DND-41 (cell line): ENCODE measurements at regions not wholly inside any gene's neighbourhood (a gene's known extent, or its start where the extent isn't known, plus 50 kb on each side); places are given as distances from the start of the nearest gene placed in this dataset.

Source experiments
- ATAC-seq: fragments of 200-7000 bp; cut with Tn5 transposase; 3 replicates; pipeline ENCODE4 v1.9.1; 2021; ENCODE audit warnings: low read depth; ENCODE audit not compliant: insufficient read depth
- DNase-seq: peaks from one replicate; pipeline ENCODE4 v3.0.0-alpha.2; 2020
- H2AFZ ChIP-seq: 2 replicates; pipeline ENCODE4 v1.6.0; 2012; ENCODE audit warnings: low read depth, low read length
- H3K27ac ChIP-seq: 2 replicates; pipeline ENCODE4 v1.5.1; 2012; ENCODE audit warnings: low read length, inconsistent platforms
- H3K27me3 ChIP-seq: fragments of 200-600 bp; sonication (generic); 2 replicates; pipeline ENCODE4 v1.6.0; 2012; ENCODE audit warnings: low read length, mild to moderate bottlenecking, inconsistent platforms; ENCODE audit not compliant: insufficient read depth, poor library complexity
- H3K36me3 ChIP-seq: 2 replicates; pipeline ENCODE4 v1.5.1; 2012; ENCODE audit warnings: low read length, inconsistent platforms; ENCODE audit not compliant: insufficient read depth
- H3K4me1 ChIP-seq: 2 replicates; pipeline ENCODE4 v1.5.1; 2012; ENCODE audit warnings: mild to moderate bottlenecking, low read length; ENCODE audit not compliant: insufficient read depth
- H3K4me2 ChIP-seq: 2 replicates; pipeline ENCODE4 v1.6.0; 2012; ENCODE audit warnings: mild to moderate bottlenecking, moderate library complexity, low read length, inconsistent platforms; ENCODE audit not compliant: insufficient read depth
- H3K4me3 ChIP-seq, 2 experiments: fragments of 200-600 bp in 1 of 2; shearing (Covaris generic) in 1 of 2; 2 replicates each; pipeline ENCODE4 v1.5.1; 2012 to 2016; ENCODE audit warnings: inconsistent platforms in 2 of 2, low read length in 2 of 2, mild to moderate bottlenecking in 2 of 2, low read depth in 1 of 2, moderate library complexity in 1 of 2
- H3K79me2 ChIP-seq: 2 replicates; pipeline ENCODE4 v1.6.0; 2012; ENCODE audit warnings: low read length, inconsistent platforms; ENCODE audit not compliant: insufficient read depth
- H3K9ac ChIP-seq: 2 replicates; pipeline ENCODE4 v1.6.0; 2012; ENCODE audit warnings: low read depth, mild to moderate bottlenecking, inconsistent platforms, low read length, moderate library complexity
- H3K9me3 ChIP-seq: 2 replicates; pipeline ENCODE4 v1.5.1; 2012; ENCODE audit warnings: low read length, moderate library complexity, mild to moderate bottlenecking, inconsistent platforms; ENCODE audit not compliant: insufficient read depth, severe bottlenecking
- H4K20me1 ChIP-seq: 2 replicates; pipeline ENCODE4 v1.6.0; 2012; ENCODE audit warnings: low read length; ENCODE audit not compliant: insufficient read depth
- EZH2 ChIP-seq: IDR thresholded peaks from 3 replicates; pipeline ENCODE4 v1.6.1; 2012; ENCODE audit warnings: borderline replicate concordance, low read depth, mild to moderate bottlenecking, moderate library complexity, low read length, inconsistent platforms; ENCODE audit not compliant: severe bottlenecking
- TF ChIP-seq, protein P1 (sequence below): IDR thresholded peaks from 2 replicates; pipeline ENCODE4 v1.5.1; 2012; ENCODE audit warnings: borderline replicate concordance, low read length, moderate library complexity, mild to moderate bottlenecking; ENCODE audit not compliant: poor library complexity, severe bottlenecking; ENCODE audit errors: extremely low read depth

- Histone ChIP-seq H4K20me1 (no peaks in the 10 kb centered on the region; the same call in 1 of the 2 replicates), H3K4me1 (no peaks in the 10 kb centered on the region), H3K9me3 (peaks cover 4% of the 10 kb centered on the region), H3K79me2 (no peaks in the 10 kb centered on the region), H3K4me3 (no peak overlapping the region), H3K27me3 (no peaks in the 10 kb centered on the region), H3K36me3 (no peaks in the 10 kb centered on the region), H3K4me2 (no peak overlapping the region), H3K27ac (no peak overlapping the region), H2AFZ (no peak overlapping the region), H3K9ac (no peak overlapping the region)
- ATAC-seq (no peak), DNase-seq (no peak)
- TF ChIP-seq EZH2, result no peak
- TF ChIP-seq, protein P1, sequence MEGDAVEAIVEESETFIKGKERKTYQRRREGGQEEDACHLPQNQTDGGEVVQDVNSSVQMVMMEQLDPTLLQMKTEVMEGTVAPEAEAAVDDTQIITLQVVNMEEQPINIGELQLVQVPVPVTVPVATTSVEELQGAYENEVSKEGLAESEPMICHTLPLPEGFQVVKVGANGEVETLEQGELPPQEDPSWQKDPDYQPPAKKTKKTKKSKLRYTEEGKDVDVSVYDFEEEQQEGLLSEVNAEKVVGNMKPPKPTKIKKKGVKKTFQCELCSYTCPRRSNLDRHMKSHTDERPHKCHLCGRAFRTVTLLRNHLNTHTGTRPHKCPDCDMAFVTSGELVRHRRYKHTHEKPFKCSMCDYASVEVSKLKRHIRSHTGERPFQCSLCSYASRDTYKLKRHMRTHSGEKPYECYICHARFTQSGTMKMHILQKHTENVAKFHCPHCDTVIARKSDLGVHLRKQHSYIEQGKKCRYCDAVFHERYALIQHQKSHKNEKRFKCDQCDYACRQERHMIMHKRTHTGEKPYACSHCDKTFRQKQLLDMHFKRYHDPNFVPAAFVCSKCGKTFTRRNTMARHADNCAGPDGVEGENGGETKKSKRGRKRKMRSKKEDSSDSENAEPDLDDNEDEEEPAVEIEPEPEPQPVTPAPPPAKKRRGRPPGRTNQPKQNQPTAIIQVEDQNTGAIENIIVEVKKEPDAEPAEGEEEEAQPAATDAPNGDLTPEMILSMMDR, result no peak
Measured at GRCh38 chr10:131757285-131758058, 143.3 kb upstream of the PPP2R2D start.

DNA sequence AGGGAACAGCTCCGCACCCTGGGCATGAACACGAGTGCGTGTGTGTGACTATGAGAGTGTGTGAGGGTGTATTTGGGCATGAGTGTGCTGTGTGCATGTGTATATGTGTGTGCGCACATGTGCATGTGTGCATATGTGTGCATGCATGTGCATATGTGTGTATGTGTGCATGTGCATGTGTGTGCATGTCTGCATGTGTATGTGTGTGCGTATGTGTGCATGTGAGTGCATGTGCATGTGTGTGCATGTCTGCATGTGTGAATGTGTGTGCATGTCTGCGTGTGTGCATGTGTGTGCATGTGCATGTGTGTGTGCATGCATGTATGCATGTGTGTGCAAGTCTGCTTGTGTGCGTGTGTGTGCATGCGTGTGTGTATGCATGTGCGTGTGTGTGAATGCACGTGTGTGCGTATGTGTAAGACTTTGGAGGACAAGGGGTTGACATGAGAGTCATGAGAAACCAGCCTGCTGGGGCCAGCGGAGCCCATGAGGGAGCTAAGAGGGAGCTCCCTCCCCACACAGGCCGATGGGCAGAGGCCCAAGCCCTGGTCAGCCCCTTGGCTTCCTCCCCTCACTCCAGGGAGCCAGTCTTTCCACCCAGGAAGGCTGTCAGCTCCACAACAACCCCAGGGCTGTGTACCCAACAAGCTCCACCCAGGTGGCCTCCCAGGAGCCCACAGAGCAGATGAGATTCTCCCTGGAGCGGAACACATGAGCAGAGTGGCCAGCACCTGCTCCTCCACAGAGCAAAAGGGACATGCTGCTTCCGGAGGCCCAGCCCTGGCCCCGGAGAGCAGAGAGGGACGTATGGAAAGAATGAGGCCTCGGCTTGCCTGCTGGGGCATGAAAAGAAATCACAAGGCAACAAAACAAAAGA lies 142.5 kb upstream of the PPP2R2D start:
- H3K4me3 ChIP-seq, result no peak overlapping the region
- DNase-seq (no peak), ATAC-seq (no peak)
- no peak overlapping the region for H3K27ac ChIP-seq
- H3K9me3 ChIP-seq, result peaks cover 4% of the 10 kb centered on the region
- no peak overlapping the region for H3K9ac ChIP-seq
- no peaks in the 10 kb centered on the region for H3K27me3 ChIP-seq
- H4K20me1 ChIP-seq, result no peaks in the 10 kb centered on the region; the same call in 1 of the 2 replicates
- H3K4me1 ChIP-seq, result no peaks in the 10 kb centered on the region
- no peaks in the 10 kb centered on the region for H3K79me2 ChIP-seq
- TF ChIP-seq, protein P1, result no peak
- TF ChIP-seq EZH2, result no peak
- H2AFZ ChIP-seq, result no peak overlapping the region
- H3K36me3 ChIP-seq, result no peaks in the 10 kb centered on the region
- H3K4me2 ChIP-seq, result no peak overlapping the region

DNA sequence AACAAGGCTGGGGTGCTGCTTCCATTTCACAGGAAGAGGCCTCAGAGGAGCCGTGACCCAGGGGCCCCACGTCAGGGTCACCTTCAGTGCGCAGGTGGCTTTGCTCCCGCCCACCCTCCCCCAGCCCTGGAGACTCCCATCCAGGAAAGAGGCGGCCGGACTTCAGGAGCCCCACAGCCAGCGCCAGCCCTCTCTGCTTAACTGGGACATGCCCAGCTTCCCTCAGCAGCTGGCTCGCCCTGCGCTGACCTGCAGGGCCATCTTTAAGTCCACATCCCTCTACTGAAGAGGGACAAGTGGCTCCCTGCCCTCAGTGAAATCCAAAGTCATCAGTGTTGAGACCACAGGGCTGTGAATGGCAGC lies 141.9 kb upstream of the PPP2R2D start:
- ATAC-seq (no peak), DNase-seq (no peak)
- Histone ChIP-seq H3K9ac (no peak overlapping the region), H4K20me1 (no peaks in the 10 kb centered on the region; the same call in 1 of the 2 replicates), H2AFZ (no peak overlapping the region), H3K4me3 (no peak overlapping the region), H3K9me3 (peaks cover 4% of the 10 kb centered on the region), H3K4me2 (no peak overlapping the region), H3K27ac (no peak overlapping the region), H3K36me3 (no peaks in the 10 kb centered on the region), H3K27me3 (no peaks in the 10 kb centered on the region), H3K4me1 (no peaks in the 10 kb centered on the region), H3K79me2 (no peaks in the 10 kb centered on the region)
- no peak for TF ChIP-seq EZH2

- no peak overlapping the region for H3K9ac ChIP-seq
- H3K4me1 ChIP-seq, result no peaks in the 10 kb centered on the region
- H3K4me2 ChIP-seq, result no peak overlapping the region
- H4K20me1 ChIP-seq, result no peaks in the 10 kb centered on the region; the same call in 1 of the 2 replicates
- H3K27me3 ChIP-seq, result no peaks in the 10 kb centered on the region
- H3K27ac ChIP-seq, result no peak overlapping the region
- no peak overlapping the region for H2AFZ ChIP-seq
- no peak for DNase-seq
- H3K9me3 ChIP-seq, result peaks cover 4% of the 10 kb centered on the region
- no peak overlapping the region for H3K4me3 ChIP-seq
- ATAC-seq, result no peak
- H3K79me2 ChIP-seq, result no peaks in the 10 kb centered on the region
- no peaks in the 10 kb centered on the region for H3K36me3 ChIP-seq
- TF ChIP-seq EZH2, result no peak
Measured at GRCh38 chr10:131759347-131759746, 141.5 kb upstream of the PPP2R2D start.
